DOHH2 (cell line): ENCODE measurements at regions not wholly inside any gene's neighbourhood (a gene's known extent, or its start where the extent isn't known, plus 50 kb on each side); places are given as distances from the start of the nearest gene placed in this dataset.

ENCODE experiments used
- H3F3A ChIP-seq: fragments of 200-600 bp; sonication (generic), shearing (Covaris generic); 2 replicates; pipeline ENCODE4 v1.6.0; 2016; ENCODE audit warnings: antibody characterized with exemption, mild to moderate bottlenecking; ENCODE audit not compliant: control insufficient read depth, insufficient read depth
- H3K27ac ChIP-seq: fragments of 200-600 bp; sonication (generic); 2 replicates; pipeline ENCODE4 v1.5.1; 2014; ENCODE audit warnings: low read depth, mild to moderate bottlenecking, low read length, moderate library complexity
- H3K27me3 ChIP-seq: fragments of 200-600 bp; sonication (generic); 2 replicates; pipeline ENCODE4 v1.6.1; 2014; ENCODE audit warnings: mild to moderate bottlenecking, low read length, mixed read lengths; ENCODE audit not compliant: control insufficient read depth
- H3K36me3 ChIP-seq: fragments of 200-600 bp; sonication (generic); 2 replicates; pipeline ENCODE4 v1.6.1; 2014; ENCODE audit warnings: mild to moderate bottlenecking, low read length, moderate library complexity, mixed read lengths; ENCODE audit not compliant: control insufficient read depth
- H3K4me1 ChIP-seq: fragments of 200-600 bp; sonication (generic); 2 replicates; pipeline ENCODE4 v1.6.1; 2014; ENCODE audit warnings: mild to moderate bottlenecking, low read length, mixed read lengths; ENCODE audit not compliant: control insufficient read depth
- H3K4me2 ChIP-seq: fragments of 200-600 bp; sonication (generic); 2 replicates; pipeline ENCODE4 v1.6.0; 2014; ENCODE audit warnings: mild to moderate bottlenecking, low read length, moderate library complexity
- H3K4me3 ChIP-seq: fragments of 200-600 bp; sonication (generic); 2 replicates; pipeline ENCODE4 v1.5.1; 2014; ENCODE audit warnings: mild to moderate bottlenecking, low read length, mixed read lengths
- H3K79me2 ChIP-seq: fragments of 200-600 bp; sonication (generic); 2 replicates; pipeline ENCODE4 v1.6.1; 2014; ENCODE audit warnings: mild to moderate bottlenecking, low read length, mixed read lengths; ENCODE audit not compliant: control insufficient read depth
- H3K9me2 ChIP-seq: fragments of 200-600 bp; sonication (generic); replicated peaks from 2 replicates; pipeline ENCODE4 v1.6.1; 2014; ENCODE audit warnings: mild to moderate bottlenecking, low read length, mixed read lengths; ENCODE audit not compliant: control insufficient read depth
- H3K9me3 ChIP-seq: fragments of 200-600 bp; sonication (generic); 2 replicates; pipeline ENCODE4 v1.6.1; 2014; ENCODE audit warnings: antibody characterized with exemption, low read length, mixed read lengths; ENCODE audit not compliant: control insufficient read depth, insufficient read depth
- H4K20me1 ChIP-seq: fragments of 200-600 bp; sonication (generic); 2 replicates; pipeline ENCODE4 v1.6.0; 2014; ENCODE audit warnings: low read depth, mild to moderate bottlenecking, antibody characterized with exemption, low read length, moderate library complexity; ENCODE audit not compliant: control insufficient read depth, insufficient read depth
- CTCF ChIP-seq: fragments of 200-600 bp; sonication (generic); IDR thresholded peaks from one replicate; pipeline ENCODE4 v1.5.1; 2014; ENCODE audit warnings: antibody characterized with exemption, mild to moderate bottlenecking, low read depth, low read length; ENCODE audit not compliant: poor library complexity, severe bottlenecking
- EZH2phosphoT487 ChIP-seq: fragments of 200-600 bp; sonication (generic); IDR thresholded peaks from 2 replicates; pipeline ENCODE4 v1.6.1; 2017; ENCODE audit warnings: borderline replicate concordance, mild to moderate bottlenecking, antibody characterized with exemption, low read length, moderate library complexity, mixed read lengths

- TF ChIP-seq EZH2phosphoT487 (no peak), CTCF (no peak)
- no peaks in the 10 kb centered on the region for H4K20me1 ChIP-seq
Observed at GRCh38 chr6:166046982-166047381, 120.7 kb downstream of the TBXT start.

GRCh38 chr6:166046226-166046625 lies 121.4 kb downstream of the TBXT start:
- H3K36me3 ChIP-seq = no peaks in the 10 kb centered on the region
- no peaks in the 10 kb centered on the region for H3F3A ChIP-seq
- H3K4me1 ChIP-seq = no peaks in the 10 kb centered on the region
- H3K27ac ChIP-seq = no peak overlapping the region
- H3K27me3 ChIP-seq = no peaks in the 10 kb centered on the region
- TF ChIP-seq EZH2phosphoT487 (no peak), CTCF (no peak)
- no peaks in the 10 kb centered on the region for H4K20me1 ChIP-seq
- no peaks in the 10 kb centered on the region for H3K9me3 ChIP-seq
- H3K9me2 ChIP-seq = no peaks in the 10 kb centered on the region
- no peak overlapping the region for H3K4me3 ChIP-seq
- H3K79me2 ChIP-seq = no peaks in the 10 kb centered on the region
- no peak overlapping the region for H3K4me2 ChIP-seq

More at GRCh38 chr6:166046982-166047381, 120.7 kb downstream of the TBXT start:
- no peaks in the 10 kb centered on the region for H3K79me2 ChIP-seq
- H3F3A ChIP-seq = no peaks in the 10 kb centered on the region
- no peaks in the 10 kb centered on the region for H3K27me3 ChIP-seq
- no peaks in the 10 kb centered on the region for H3K9me2 ChIP-seq
- 0 out of 2 replicates have a peak, but pooled peaks cover 2% of the 10 kb centered on the region for H3K9me3 ChIP-seq
- no peak overlapping the region for H3K4me3 ChIP-seq
- no peaks in the 10 kb centered on the region for H3K36me3 ChIP-seq
- H3K4me1 ChIP-seq = no peaks in the 10 kb centered on the region
- no peak overlapping the region for H3K27ac ChIP-seq
- no peak overlapping the region for H3K4me2 ChIP-seq

- Histone ChIP-seq H3K27ac (no peak overlapping the region), H3K9me3 (no peaks in the 10 kb centered on the region), H3K4me2 (no peak overlapping the region), H3K27me3 (no peaks in the 10 kb centered on the region), H3K4me3 (no peak overlapping the region), H4K20me1 (no peaks in the 10 kb centered on the region), H3K36me3 (no peaks in the 10 kb centered on the region), H3K79me2 (no peaks in the 10 kb centered on the region), H3K4me1 (no peaks in the 10 kb centered on the region), H3F3A (no peaks in the 10 kb centered on the region), H3K9me2 (no peaks in the 10 kb centered on the region)
- TF ChIP-seq CTCF (no peak), EZH2phosphoT487 (no peak)
Observed at GRCh38 chr6:166045860-166046200, 121.8 kb downstream of the TBXT start.
